ENCODE measurements at regions not wholly inside any gene's neighbourhood (a gene's known extent, or its start where the extent isn't known, plus 50 kb on each side); places are given as distances from the start of the nearest gene placed in this dataset.
"Not testable (repeated sequence)": the region's sequence is repeated elsewhere in the genome, so short reads cannot be mapped to it uniquely, and the experiment has no call there.

DNA sequence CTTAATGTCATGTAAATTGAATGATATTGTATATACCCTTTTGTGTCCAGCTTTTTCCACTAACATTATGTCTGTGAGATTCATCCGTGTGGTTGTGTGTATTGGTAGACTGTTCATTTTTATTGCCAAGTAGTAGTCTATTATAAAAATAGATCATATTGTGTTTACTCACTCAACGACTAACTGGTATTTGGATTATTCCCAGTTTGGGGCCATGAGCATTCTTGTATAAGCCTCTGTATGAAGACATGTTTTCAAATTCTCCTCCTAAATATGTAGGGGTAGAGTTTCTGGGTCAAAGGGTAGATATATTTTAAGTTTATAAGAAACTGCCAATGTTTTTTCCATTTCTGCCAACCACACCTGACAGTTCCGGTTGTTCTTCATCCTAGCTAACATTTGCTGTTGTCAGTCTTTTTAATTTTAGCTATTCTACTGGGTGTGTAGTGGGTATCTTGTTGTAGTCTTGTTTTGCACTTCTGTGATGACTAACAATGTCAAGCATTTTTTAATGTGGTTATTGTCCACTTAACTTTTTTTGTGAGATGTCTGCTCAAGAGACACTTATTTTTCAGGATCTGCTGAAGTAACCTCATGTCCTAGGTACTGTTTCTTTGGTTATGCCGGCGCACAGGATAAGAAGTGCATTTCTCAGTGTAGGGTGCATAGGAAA is 93.2 kb downstream of the DACT1 start:
- DNase-seq (ENCODE audit: low spot score) = no peak

DNA sequence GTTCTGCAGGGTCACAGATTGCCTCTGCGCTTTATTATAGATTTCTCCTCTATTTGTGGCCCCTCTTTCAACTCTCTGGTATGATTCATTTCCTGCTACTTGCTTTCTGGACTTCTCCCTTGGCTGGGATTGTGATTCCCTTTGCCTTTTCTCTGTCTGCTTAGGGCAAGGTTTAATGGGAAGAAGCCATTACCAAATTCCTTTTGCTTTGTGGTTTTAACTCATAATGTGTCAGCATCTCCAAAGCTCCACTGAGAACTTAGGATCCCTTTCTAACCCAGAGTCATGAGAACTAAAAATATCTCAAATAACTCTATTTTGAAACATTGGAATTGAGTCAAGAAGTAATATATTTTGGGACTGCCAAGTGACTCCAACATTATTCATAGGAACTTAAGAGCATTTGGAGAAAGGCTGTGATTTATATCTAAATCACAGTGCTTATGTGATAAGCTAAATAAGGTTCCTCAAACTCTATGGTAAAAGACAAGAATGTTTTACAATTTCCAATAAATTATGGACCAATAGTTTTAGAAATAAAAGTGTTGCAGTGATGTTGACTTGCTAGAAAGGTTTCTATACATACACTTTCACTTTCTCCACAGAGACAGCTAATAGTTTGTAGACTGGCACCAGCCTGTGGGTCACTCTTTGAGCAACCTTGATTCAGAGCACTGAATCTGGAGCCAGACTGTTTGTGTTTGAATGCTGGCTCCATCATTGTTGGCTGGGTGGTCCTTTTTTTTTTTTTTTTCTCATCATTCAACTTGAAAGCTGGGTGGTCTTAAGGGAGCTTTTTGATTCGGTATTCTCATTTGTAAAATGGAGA is 93.9 kb downstream of the DACT1 start:
- DNase-seq (ENCODE audit: low spot score) = no peak

DNA sequence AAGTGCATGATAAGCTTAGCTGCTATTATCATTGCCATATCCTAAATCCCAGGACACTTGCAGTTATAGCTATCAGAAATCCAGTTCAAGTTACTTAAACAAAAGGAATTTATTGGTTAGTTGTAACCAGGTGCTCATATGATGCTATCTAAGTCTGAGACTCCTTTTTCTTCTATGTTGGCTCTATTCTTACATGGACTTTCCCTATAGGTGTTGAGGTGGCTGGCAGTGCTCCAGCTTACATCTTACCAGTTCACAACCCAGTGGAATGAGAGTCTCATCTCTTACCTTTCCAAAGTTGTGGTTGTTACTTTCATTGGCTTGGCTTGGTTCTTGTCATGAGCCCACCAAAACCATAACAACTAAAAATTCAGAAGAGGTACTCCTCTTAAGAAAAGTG is 94.6 kb downstream of the DACT1 start:
- no peak for DNase-seq (ENCODE audit: low spot score)

DNA sequence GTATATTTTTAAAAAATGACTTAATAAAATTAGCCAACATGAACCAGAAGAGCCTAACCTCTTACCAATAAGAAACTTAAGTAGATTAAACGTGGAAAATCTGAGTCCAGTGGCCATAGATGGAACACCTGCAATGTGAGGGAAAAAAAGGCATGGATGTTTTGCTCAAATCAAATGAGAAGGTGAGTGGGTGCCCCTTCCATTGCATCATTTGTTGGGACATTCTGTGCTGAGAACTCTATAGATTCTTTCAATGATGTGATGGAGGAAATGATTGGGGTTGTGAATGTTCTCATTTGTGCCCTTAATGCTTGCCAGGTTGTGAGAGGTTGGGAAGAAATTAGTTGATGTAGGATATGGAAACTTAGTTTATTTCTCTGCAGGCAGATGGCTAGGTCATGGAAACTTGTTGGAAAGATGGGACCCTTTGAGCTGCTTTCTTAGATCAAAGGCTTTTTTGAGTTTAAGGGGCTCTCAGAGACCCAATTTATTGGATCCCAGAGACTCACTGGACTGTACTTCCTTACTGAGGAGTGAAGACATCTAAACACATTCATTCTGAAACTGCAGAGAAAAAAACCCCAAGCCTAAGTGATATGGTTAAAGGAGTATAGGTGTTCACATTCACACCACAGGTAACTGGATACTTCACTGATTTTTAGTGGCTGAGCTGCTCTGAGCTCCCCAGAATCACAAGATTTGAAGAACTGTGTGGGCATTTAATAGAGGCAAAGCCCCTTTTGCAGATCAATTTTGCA is 95.9 kb downstream of the DACT1 start:
- no peak for DNase-seq (ENCODE audit: low spot score)

DNA sequence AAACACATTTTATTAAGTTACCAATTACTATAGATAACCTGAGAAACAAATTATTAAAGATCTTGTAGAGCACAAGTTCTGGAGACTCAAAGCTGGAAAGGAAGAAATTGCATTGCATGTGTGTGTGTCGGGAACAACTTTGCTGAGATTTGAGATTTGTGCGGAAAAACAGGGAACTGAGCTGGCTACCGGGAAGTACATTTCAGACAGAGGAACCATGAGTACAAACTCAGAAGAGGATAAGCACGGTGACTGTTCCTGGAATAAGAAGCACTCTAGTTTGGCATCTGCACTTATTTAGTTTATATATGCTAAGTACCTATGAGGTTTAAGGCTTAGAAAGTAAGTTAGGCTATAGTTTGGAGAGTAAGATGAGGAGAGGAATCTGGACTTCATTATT is 97.8 kb downstream of the DACT1 start:
- DNase-seq (ENCODE audit: low spot score) = no peak

DNA sequence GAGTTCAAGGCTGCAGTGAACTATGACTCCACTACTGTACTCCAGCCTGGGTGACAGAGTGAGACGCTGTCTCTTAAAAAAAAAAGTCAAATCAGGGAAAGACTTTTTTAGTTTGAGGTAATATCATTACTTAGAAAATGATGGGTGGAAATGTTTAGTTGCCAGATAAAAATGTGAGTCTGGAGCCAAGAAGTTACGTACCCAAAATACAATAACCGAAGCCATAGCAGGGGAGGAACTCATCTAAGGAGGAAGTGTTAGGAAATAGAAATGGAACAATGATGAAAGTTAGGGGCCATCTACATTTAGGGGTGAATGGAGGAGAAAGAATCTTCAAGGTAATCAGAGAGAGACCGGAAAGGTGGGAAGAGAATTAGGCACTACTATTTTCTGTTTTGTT is 98.8 kb downstream of the DACT1 start:
- DNase-seq (ENCODE audit: low spot score) = no peak

DNA sequence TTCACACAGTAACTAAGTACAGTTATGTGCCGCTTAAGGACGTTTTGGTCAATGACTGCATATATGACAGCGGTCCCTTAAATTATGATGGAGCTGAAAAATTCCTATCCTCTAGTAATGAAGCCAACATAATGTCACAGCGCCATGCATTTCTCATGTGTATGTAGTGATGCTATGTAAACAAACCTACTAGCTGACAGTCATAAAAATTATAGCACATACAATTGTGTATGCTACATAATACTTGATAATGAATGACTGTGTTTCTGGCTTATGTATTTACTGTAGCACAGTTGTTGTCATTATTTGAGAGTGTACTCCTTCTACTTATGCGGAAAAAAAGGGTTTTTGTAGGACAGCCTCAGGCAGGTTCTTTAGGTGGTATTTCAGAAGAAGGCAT is 99.7 kb downstream of the DACT1 start:
- DNase-seq (ENCODE audit: low spot score) = no peak

DNA sequence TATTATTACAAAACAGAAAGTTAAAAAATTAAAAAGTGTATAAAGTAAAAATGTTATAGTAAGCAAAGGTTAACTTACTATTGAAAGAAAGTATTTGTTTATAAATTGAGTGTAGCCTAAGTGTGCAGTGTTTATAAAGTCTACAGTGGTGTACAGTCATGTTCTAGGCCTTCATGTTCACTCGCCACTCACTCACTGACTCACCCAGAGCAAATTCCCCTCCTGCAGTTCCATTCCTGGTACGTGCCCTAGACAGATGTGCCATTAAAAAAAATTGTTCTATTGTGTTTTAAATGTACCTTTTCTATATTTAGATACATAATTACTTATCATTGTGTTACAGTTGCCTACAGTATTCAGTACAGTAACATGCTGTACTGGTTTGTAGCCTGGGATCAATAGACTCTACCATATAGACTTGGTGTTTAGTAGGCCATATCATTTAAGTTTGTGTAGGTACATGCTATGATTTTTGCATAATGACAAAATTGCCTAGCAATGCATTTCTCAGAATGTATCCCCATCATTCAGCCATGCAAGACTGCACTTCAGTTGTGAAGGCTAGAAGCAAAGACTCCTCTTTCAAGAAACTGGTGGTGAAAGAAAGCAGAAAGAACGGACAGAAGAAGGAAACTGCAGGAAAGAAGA is 100.6 kb downstream of the DACT1 start:
- no peak for DNase-seq (ENCODE audit: low spot score)

DNA sequence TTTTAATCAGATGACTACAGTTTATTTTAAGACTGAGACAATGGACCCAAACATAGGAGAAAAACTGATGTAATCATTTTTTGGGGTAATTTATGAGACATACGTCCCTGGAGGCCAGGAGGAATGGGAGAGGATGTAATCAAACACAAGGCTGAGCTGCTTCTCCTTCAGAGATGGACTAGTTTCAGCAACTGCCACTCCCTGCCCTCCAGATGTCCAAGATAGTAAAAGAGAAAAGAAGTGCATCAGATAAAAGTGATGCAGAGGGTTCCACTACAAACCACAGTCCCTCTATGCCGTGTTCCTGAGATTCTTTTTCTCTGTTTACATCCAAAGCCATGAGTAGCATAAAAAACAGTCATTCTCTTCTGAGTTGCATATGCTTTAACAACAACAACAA is 101.1 kb downstream of the DACT1 start:
- no peak for DNase-seq (ENCODE audit: low spot score)

DNA sequence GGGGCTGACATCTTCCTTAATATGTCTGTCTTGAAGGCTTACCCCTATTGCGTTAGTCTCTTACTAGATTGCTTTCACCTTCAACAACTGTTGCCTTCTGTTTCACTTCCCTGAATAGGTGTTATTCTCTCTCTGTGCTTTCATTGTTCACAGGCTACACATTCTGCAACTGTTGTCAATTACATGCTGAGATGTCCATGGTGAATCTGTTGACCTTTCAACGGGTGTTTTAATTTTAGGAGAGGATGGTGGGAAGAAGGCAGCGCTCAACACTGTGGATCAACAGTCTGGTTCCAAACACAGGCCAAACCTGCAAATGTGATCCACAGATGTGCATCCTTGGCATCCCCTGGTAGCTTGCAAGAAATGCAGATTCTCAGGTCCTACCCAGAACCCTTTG is 101.9 kb downstream of the DACT1 start:
- DNase-seq (ENCODE audit: low spot score) = no peak

DNA sequence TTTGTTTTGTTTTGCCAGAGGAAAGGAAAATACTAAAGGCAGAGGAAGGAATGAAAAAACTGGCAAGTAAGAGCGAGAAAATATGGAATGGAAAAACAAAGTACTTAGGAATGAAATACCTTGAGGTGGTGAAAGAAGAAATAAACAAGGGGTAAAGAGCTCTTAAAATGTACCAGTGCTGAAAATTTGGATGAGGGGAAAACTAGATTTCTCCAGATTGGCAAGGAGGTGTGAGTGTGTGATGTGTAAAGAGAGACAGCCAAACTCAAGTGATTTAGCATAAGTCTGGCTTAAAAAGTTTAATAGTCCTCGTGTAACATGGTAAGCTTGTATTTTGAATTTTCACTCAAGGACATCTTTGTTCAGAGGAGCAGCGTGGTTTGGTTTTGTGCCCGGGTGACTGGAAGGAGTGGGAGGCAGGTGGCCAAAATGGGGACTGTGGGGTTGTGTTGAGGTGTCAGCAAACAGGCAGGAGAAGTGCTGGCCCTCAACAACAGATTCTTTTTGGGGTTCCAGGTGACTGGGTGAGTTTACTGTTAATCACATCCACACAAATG is 102.7 kb downstream of the DACT1 start:
- no peak for DNase-seq (ENCODE audit: low spot score)

DNA sequence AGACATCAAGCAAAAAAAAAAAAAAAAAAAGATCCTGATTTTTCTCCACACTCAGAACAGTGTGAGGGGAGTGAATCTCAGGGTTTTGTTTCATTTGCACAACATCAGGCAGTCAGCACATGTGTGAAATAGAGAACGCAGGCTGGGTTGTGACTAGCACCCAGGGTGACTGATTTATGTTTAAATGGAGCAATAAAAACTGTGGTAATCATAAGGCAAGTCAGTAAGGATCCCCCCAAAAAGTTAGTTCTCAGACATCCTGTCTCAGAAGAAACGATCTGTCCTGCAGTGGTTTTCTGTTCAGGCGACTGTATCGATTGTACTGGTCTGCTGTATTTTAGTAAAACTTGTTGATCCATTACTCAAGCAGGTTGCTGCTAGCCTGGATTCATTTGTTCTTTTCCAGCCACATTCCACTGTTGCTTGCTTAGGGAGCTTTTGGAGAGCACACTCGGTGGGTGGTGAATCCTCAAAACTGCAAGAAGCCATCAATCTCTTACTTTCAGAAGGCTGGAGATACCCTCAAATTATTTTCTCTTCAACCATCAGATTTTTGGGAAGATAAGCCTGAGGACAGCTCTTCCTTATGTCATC is 107.1 kb downstream of the DACT1 start:
- DNase-seq (ENCODE audit: low spot score) = no peak

DNA sequence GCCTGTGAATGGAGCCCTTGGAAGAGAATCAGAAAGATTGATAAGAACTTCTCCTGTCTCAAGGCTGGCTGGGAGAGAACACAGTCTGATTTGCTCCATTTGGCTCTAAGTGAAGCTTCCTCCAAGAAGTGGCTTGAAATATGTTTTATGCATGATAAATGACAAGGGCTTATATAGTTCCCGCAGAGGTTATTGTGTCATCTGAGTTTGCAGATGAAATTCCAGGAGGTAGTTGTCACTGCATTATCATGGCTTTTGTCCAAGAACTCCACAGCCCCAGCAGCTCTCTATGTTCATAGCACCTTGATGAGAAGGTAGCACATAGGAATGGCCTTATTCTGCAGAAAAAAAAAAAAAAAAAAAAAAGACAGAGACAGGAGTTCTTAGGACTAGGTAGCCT is 108.5 kb downstream of the DACT1 start:
- DNase-seq (ENCODE audit: low spot score) = no peak

DNA sequence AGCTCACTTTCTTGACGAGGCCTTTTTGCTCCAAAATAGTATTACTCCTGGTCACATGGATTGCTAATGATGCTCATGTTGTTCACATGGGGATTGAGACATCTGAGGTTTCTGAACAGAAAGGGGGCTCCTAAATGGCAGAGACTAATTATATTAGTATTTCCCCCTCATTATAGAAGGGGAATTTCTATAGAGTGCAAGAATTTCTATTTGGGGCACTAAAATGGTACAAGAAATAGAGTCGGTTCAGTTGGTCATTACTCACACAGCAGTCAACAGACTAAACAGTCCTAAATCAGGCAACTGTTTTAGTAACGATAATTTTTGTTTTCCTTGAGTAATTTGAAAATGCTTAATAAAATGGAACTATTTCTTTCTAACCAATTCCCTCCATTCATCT is 108.9 kb downstream of the DACT1 start:
- DNase-seq (ENCODE audit: low spot score) = no peak

DNA sequence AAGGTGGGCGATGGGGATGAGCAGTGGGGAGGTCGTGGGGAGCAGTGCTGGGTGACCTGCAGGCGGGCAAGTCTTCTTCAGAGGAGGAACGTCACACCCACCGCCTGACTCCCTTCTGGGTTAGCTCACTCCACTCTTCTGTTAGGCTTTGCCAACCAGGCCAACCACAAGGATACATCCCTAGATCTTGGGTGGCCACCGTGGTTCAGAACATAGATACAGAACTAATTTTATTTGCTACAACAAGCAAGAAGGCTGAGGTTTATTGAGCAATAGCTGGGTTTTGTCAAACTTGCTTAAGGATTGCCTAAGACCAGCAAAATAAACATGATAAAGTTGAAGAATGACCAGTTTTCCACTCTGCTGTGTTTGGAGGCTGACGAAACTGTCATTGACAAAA is 109.4 kb downstream of the DACT1 start:
- DNase-seq (ENCODE audit: low spot score) = no peak

DNA sequence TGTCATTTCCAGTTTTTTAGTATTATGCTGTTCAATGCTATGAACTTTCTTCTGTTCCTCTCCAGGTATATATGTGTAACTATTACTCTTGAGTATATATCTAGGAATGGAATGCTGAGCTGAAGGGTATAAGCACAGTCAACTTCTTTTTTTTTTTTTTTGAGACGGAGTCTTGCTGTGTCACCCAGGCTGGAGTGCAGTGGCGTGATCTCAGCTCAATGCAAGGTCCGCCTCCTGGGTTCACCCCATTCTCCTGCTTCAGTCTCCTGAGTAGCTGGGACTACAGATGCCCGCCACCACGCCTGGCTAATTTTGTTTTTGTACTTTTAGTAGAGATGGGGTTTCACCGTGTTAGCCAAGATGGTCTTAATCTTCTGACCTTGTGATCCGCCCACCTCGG is 110.5 kb downstream of the DACT1 start:
- not testable (repeated sequence) for DNase-seq (ENCODE audit: low spot score)

DNA sequence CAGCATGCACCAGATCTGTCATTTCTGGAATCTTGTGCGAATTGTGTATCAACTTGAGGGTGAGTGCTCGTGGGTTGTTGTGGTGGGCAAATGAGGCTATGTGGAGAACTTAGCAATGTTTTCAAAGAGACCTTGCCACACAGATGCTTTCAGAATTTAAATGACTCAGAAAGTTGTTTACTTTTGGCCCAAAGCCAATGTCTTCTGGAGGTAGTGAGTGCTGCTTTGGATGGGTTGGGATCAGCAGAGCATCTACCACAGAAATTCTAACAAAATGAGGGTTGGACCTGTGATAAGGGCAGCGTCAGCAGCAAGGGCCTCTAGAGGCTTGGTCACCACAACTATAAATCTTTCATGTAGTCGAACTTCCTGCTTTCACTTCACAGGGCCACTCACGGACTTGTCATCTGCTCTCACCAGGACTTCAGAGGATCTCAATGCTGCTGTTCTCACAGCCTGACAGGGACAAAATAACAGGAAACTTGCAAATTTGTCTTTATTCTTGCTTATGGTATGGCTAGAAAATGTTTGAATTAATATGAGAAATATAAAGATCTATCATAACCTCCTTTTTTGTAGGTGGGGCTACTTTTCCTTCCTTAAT is 111.4 kb downstream of the DACT1 start:
- DNase-seq (ENCODE audit: low spot score) = no peak

DNA sequence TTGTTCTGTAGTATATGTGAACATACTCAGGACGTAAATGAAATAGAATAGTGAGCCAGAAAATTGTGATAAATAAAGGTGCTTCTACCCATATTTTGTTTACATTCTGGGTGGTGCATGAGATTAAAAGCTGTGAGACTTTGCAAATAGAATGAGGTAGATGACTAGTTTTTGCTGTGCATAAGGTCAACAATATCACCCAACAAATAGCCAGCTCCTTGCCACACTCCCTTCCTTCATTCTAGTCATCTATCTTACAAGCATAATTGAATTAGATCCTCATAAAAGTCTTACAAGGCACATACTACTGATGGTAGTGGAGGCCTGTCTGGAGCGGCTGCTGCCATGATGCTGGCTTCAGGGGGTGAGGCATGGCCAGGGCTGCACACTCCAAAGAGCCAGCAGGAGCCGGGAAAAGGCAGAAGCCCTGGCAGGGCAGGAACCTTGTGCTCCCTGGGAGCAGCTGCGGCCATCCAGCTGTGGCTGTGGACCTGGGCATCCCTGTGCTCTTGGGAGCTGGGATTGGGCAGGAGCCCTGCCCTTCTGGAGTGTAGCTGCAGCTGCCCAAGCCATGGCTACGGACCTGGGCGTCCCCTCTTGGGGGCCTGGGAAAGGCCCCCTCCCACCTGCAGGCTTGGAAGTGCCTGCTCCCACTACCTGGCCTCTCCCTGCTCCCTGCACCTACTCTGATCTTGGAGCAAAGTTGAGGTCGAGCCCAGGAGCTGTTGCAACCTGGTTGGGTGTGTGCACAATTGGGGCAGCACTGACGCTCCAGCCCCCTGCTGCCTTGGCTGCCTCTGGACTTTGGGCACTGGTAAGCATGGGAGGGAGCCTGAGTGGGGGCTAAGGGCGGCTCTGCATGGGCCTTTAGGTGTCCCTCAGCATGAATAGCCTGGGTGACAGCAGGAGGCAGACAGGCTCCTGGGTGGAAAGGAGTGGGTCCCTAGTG is 112.8 kb downstream of the DACT1 start:
- DNase-seq (ENCODE audit: low spot score) = no peak

DNA sequence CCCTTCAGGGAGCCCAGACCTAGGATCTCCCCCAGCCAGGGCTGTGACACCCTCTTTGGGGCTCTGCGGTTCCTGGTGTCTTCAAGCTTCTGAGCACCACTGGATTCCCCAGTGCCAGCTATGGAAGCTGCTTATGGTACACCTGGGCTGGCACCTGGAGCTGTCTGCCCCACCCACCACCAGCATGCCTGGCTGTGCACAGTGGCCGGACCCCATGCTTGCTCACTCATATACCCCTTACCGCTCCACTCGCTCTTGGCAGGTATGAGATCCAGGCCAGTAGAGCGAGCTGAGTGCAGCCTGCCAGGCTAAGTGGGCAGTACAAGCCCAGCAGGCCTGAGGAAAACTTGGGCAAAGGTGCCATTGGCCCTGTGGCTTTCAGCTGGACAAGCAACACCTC is 114.0 kb downstream of the DACT1 start:
- no peak for DNase-seq (ENCODE audit: low spot score)

DNA sequence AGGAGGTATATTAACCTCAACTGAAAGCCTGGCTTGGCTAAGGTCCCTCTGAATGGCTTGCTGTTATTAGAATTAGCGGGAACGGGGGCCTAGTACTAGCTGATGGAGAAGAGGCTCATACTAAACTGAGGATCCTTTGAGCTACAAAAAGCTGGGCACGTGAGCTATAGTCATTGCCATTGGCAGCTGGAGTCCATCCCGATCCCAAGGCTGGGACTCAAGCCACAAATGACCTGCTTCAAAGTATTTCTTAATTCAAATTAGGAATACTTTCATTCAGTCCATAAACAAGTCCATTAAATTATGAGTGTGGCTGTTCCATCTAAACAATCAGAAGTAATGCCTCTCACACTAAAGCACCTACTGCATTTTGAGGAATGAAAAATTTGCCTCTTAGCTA is 114.5 kb downstream of the DACT1 start:
- no peak for DNase-seq (ENCODE audit: low spot score)
